GM23248 (cell line): ENCODE measurements at regions not wholly inside any gene's neighbourhood (a gene's known extent, or its start where the extent isn't known, plus 50 kb on each side); places are given as distances from the start of the nearest gene placed in this dataset.

Source experiments
- EZH2 ChIP-seq: fragments of 200-600 bp; sonication (generic); IDR thresholded peaks from 2 replicates; pipeline ENCODE4 v1.6.1; 2018; ENCODE audit warnings: antibody characterized with exemption, mild to moderate bottlenecking; ENCODE audit not compliant: insufficient read depth, poor library complexity, severe bottlenecking
- EZH2phosphoT487 ChIP-seq: fragments of 200-600 bp; sonication (generic); IDR thresholded peaks from 2 replicates; pipeline ENCODE4 v1.6.1; 2018; ENCODE audit warnings: antibody characterized with exemption, moderate library complexity, mild to moderate bottlenecking, low read depth; ENCODE audit not compliant: insufficient read depth

DNA sequence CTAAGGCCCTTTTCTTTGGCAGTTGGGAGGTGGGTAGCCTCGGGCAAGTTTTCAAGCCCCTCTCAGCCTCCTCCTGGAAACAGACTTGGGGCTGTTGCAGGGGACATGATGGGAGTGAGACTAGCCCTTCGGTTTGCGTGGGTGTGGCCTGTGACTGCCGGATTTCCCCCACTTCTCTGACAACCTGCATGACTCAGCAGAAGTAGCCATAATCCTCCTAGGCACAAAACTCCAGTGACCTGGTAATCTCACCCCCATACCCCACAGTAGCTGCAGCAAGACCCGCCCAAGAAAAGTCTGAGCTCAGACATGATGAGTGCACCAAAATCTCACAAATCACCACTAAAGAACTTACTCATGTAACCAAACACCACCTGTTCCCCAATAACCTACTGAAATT, 433.7 kb upstream of the AMOT start:
- TF ChIP-seq EZH2 (no peak), EZH2phosphoT487 (no peak)
